ENCODE measurements at regions not wholly inside any gene's neighbourhood (a gene's known extent, or its start where the extent isn't known, plus 50 kb on each side); places are given as distances from the start of the nearest gene placed in this dataset.

- Histone ChIP-seq H3K23me2 (ENCODE audit: insufficient read length, low read depth, low read length, poor library complexity, severe bottlenecking) (no peaks in the 10 kb centered on the region), H3K4me2 (ENCODE audit: insufficient read depth, insufficient read length, low read length) (no peak overlapping the region), H3K79me1 (ENCODE audit: insufficient read depth, low read depth, low read length, poor library complexity, severe bottlenecking) (no peaks in the 10 kb centered on the region), H2AFZ (ENCODE audit: low read length) (no peak overlapping the region), H3K79me2 (ENCODE audit: insufficient read depth, low read length) (no peaks in the 10 kb centered on the region), H2BK15ac (ENCODE audit: low read depth, low read length) (no peak overlapping the region), H2BK120ac (ENCODE audit: low read depth, low read length, poor library complexity, severe bottlenecking) (no peak overlapping the region), H3K9ac (ENCODE audit: extremely low read depth, insufficient read length, low read length) (no peak overlapping the region), H3K23ac (ENCODE audit: insufficient read length, low read depth, low read length) (no peak overlapping the region), H3K27me3 (ENCODE audit: insufficient read depth, low read length) (no peaks in the 10 kb centered on the region), H4K5ac (ENCODE audit: insufficient read length, low read depth, low read length) (no peak overlapping the region), H3K4me1 (ENCODE audit: insufficient read depth, low read length) (0 out of 2 replicates have a peak, but pooled peaks cover 3% of the 10 kb centered on the region), H3K18ac (ENCODE audit: insufficient read length, low read depth, low read length) (no peak overlapping the region), H2BK12ac (ENCODE audit: insufficient read length, low read depth, low read length) (no peak overlapping the region), H4K20me1 (ENCODE audit: control insufficient read depth, insufficient read depth, insufficient read length) (no peaks in the 10 kb centered on the region), H3K56ac (ENCODE audit: insufficient read length, low read depth, low read length) (no peak overlapping the region), H4K91ac (ENCODE audit: insufficient read length, low read depth, low read length) (no peak overlapping the region), H3K4ac (ENCODE audit: low read depth, low read length) (no peak overlapping the region), H3K14ac (ENCODE audit: insufficient read depth, low read length) (no peak overlapping the region), H2BK5ac (ENCODE audit: insufficient read length, low read length) (no peak overlapping the region), H2AK5ac (ENCODE audit: insufficient read length, low read length) (no peak overlapping the region), H3T11ph (ENCODE audit: low read length) (no peak overlapping the region), H4K8ac (replicated peaks; ENCODE audit: insufficient read length, low read depth, low read length) (no peak overlapping the region), H3K27ac (ENCODE audit: insufficient read length, low read depth, low read length) (no peak overlapping the region), H3K9me3 (ENCODE audit: control insufficient read depth, low read depth, low read length) (peaks cover 6% of the 10 kb centered on the region), H2BK20ac (ENCODE audit: low read depth, low read length, poor library complexity, severe bottlenecking) (no peak overlapping the region)
- Mint-ChIP-seq H3K27me3 (ENCODE audit: low read depth) (peaks cover 6% of the 10 kb centered on the region), H3K9me3 (peaks cover 12 to 19% of the 10 kb centered on the region in 2 experiments), H3K27ac (no peak overlapping the region), H3K4me3 (no peak overlapping the region), H3K36me3 (ENCODE audit: insufficient read depth in 1 of 3, low read depth in 3 of 3) (peaks cover 0 to 17% (median 2%) of the 10 kb centered on the region in 3 experiments; a peak in 3 of 7 replicates), H3K4me1 (peaks cover 9 to 10% of the 10 kb centered on the region in 2 experiments)
- WGBS (ENCODE audit: extremely low coverage, insufficient read length, low lambda C conversion rate): no CpG with 5 or more reads among the region's 3 CpGs
- no peak for DNase-seq
- no peak for TF ChIP-seq CTCF (conservative IDR thresholded peaks at IDR 0.05)
These were observed 116.7 kb upstream of the STOX2 start for GRCh38 chr4:183788308-183788905.

Data from H9 (cell line).